DOHH2 (cell line): ENCODE measurements at regions not wholly inside any gene's neighbourhood (a gene's known extent, or its start where the extent isn't known, plus 50 kb on each side); places are given as distances from the start of the nearest gene placed in this dataset.
"Not testable (repeated sequence)": the region's sequence is repeated elsewhere in the genome, so short reads cannot be mapped to it uniquely, and the experiment has no call there.

Experiments used
- CTCF ChIP-seq: fragments of 200-600 bp; sonication (generic); IDR thresholded peaks from one replicate; pipeline ENCODE4 v1.5.1; 2014; ENCODE audit warnings: antibody characterized with exemption, mild to moderate bottlenecking, low read depth, low read length; ENCODE audit not compliant: poor library complexity, severe bottlenecking
- EZH2phosphoT487 ChIP-seq: fragments of 200-600 bp; sonication (generic); IDR thresholded peaks from 2 replicates; pipeline ENCODE4 v1.6.1; 2017; ENCODE audit warnings: borderline replicate concordance, mild to moderate bottlenecking, antibody characterized with exemption, low read length, moderate library complexity, mixed read lengths

GRCh38 chr6:93829757-93830156 is 410.4 kb upstream of the EPHA7 start:
- not testable (repeated sequence) for TF ChIP-seq CTCF, EZH2phosphoT487
